ENCODE measurements at regions not wholly inside any gene's neighbourhood (a gene's known extent, or its start where the extent isn't known, plus 50 kb on each side); places are given as distances from the start of the nearest gene placed in this dataset.

DNA sequence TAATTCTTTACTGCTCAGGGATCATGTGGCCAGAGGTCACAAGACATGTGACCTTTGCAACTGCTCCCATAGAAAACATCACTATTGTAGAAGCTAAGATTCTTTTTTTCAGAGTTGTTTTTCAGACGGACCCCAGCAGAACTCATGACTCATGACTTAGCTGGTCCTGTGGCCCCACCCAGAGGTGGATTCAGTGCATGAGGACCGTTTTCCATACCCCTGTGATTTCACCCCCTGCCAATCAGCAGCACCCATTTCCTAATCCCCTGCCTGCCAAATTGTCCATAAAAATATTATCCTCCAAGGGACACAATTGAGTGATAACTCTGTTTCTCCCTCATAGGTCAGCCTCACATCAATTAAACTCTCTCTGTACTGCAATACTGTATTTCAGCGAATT, 777.5 kb downstream of the NLGN4Y start:
- no peaks in the 10 kb centered on the region for H3K9me3 Mint-ChIP-seq
- intact Hi-C loops (cut with micrococcal nuclease), result no loop called here
- H3K27ac Mint-ChIP-seq, result no peak overlapping the region
- Histone ChIP-seq H3K4me1 (ENCODE audit: insufficient read depth, low read length) (no peaks in the 10 kb centered on the region), H3K27ac (ENCODE audit: low read depth, low read length) (no peak overlapping the region), H3K4me3 (ENCODE audit: low read length in 2 of 2) (no peak overlapping the region), H3K36me3 (ENCODE audit: insufficient read depth, low read length) (no peaks in the 10 kb centered on the region), H3K27me3 (ENCODE audit: insufficient read depth, low read length) (no peaks in the 10 kb centered on the region), H3K9me3 (ENCODE audit: control insufficient read depth in 1 of 2, low read length in 2 of 2) (no peaks in the 10 kb centered on the region)
- no peak for DNase-seq
- no peak overlapping the region for H3K4me3 Mint-ChIP-seq
- no peaks in the 10 kb centered on the region for H3K4me1 Mint-ChIP-seq
- no peaks in the 10 kb centered on the region for H3K36me3 Mint-ChIP-seq
- CTCF ChIA-PET (ENCODE audit: partially characterized antibody), result no interaction called here
- peaks cover 0 to 1% of the 10 kb centered on the region in 2 donors for H3K27me3 Mint-ChIP-seq
- POLR2A ChIA-PET (ENCODE audit: partially characterized antibody), result no interaction called here

DNA sequence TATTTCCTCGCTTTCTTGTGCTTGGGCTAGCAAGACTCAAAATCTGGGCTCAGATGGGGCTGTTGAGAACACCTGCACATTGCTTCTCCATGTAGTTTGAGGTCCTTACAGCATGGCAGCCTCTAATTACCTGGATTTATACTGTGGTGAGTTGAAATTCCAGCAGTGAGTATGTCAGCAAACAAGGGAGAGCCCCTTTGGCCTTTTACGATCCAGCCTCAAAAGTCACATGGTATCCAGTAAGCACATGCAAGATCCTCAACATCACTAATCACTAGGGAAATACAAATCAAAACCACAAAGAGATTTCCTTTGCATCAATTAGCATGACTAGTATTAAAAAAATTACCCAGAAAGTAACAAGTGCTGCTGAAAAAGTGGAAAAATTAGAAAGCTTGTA, 787.8 kb downstream of the NLGN4Y start:
- no peaks in the 10 kb centered on the region for H3K4me1 Mint-ChIP-seq
- intact Hi-C loops (cut with micrococcal nuclease), result no loop called here
- POLR2A ChIA-PET (ENCODE audit: partially characterized antibody), result no interaction called here
- no peaks in the 10 kb centered on the region for H3K36me3 ChIP-seq (ENCODE audit: insufficient read depth, low read length)
- no peak overlapping the region for H3K4me3 ChIP-seq (ENCODE audit: low read length in 2 of 2)
- H3K9me3 Mint-ChIP-seq, result peaks cover 0 to 4% (median 0%) of the 10 kb centered on the region in 8 donors
- H3K36me3 Mint-ChIP-seq, result no peaks in the 10 kb centered on the region
- H3K27me3 ChIP-seq (ENCODE audit: insufficient read depth, low read length), result no peaks in the 10 kb centered on the region
- CTCF ChIA-PET (ENCODE audit: partially characterized antibody), result no interaction called here
- no peak for DNase-seq
- no peak overlapping the region for H3K4me3 Mint-ChIP-seq
- H3K27ac Mint-ChIP-seq, result no peak overlapping the region
- no peaks in the 10 kb centered on the region for H3K9me3 ChIP-seq (ENCODE audit: control insufficient read depth in 1 of 2, low read length in 2 of 2)
- H3K4me1 ChIP-seq (ENCODE audit: insufficient read depth, low read length), result no peaks in the 10 kb centered on the region
- no peak overlapping the region for H3K27ac ChIP-seq (ENCODE audit: low read depth, low read length)
- peaks cover 0 to 3% of the 10 kb centered on the region in 2 donors for H3K27me3 Mint-ChIP-seq

GRCh38 chrY:15324189-15324588, 799.9 kb downstream of the NLGN4Y start:
- Mint-ChIP-seq H3K4me1 (no peaks in the 10 kb centered on the region), H3K9me3 (no peaks in the 10 kb centered on the region), H3K4me3 (no peak overlapping the region), H3K36me3 (no peaks in the 10 kb centered on the region), H3K27ac (no peak overlapping the region), H3K27me3 (peaks cover 0 to 2% of the 10 kb centered on the region in 2 donors)
- DNase-seq, result no peak
- H3K27ac ChIP-seq (ENCODE audit: low read depth, low read length), result no peak overlapping the region
- no peaks in the 10 kb centered on the region for H3K27me3 ChIP-seq (ENCODE audit: insufficient read depth, low read length)
- no peaks in the 10 kb centered on the region for H3K9me3 ChIP-seq (ENCODE audit: control insufficient read depth in 1 of 2, low read length in 2 of 2)
- POLR2A ChIA-PET (ENCODE audit: partially characterized antibody), result no interaction called here
- no peaks in the 10 kb centered on the region for H3K36me3 ChIP-seq (ENCODE audit: insufficient read depth, low read length)
- intact Hi-C loops (cut with micrococcal nuclease), result no loop called here
- H3K4me1 ChIP-seq (ENCODE audit: insufficient read depth, low read length), result no peaks in the 10 kb centered on the region
- CTCF ChIA-PET (ENCODE audit: partially characterized antibody), result no interaction called here
- H3K4me3 ChIP-seq (ENCODE audit: low read length in 2 of 2), result no peak overlapping the region

GRCh38 chrY:15325201-15325600, 800.9 kb downstream of the NLGN4Y start:
- no peak overlapping the region for H3K4me3 ChIP-seq (ENCODE audit: low read length in 2 of 2)
- H3K9me3 ChIP-seq (ENCODE audit: control insufficient read depth in 1 of 2, low read length in 2 of 2), result no peaks in the 10 kb centered on the region
- H3K27ac ChIP-seq (ENCODE audit: low read depth, low read length), result no peak overlapping the region
- no peaks in the 10 kb centered on the region for H3K27me3 ChIP-seq (ENCODE audit: insufficient read depth, low read length)
- no peaks in the 10 kb centered on the region for H3K9me3 Mint-ChIP-seq
- no peaks in the 10 kb centered on the region for H3K36me3 Mint-ChIP-seq
- no peaks in the 10 kb centered on the region for H3K4me1 ChIP-seq (ENCODE audit: insufficient read depth, low read length)
- H3K4me3 Mint-ChIP-seq, result no peak overlapping the region
- DNase-seq, result no peak
- H3K27me3 Mint-ChIP-seq, result peaks cover 0 to 2% of the 10 kb centered on the region in 2 donors
- CTCF ChIA-PET (ENCODE audit: partially characterized antibody), result no interaction called here
- intact Hi-C loops (cut with micrococcal nuclease), result no loop called here
- POLR2A ChIA-PET (ENCODE audit: partially characterized antibody), result no interaction called here
- H3K4me1 Mint-ChIP-seq, result no peaks in the 10 kb centered on the region
- H3K27ac Mint-ChIP-seq, result no peak overlapping the region
- H3K36me3 ChIP-seq (ENCODE audit: insufficient read depth, low read length), result no peaks in the 10 kb centered on the region

GRCh38 chrY:15326673-15327072, 802.3 kb downstream of the NLGN4Y start:
- intact Hi-C loops (cut with micrococcal nuclease), result no loop called here
- POLR2A ChIA-PET (ENCODE audit: partially characterized antibody), result no interaction called here
- H3K4me3 Mint-ChIP-seq, result no peak overlapping the region
- CTCF ChIA-PET (ENCODE audit: partially characterized antibody), result no interaction called here
- H3K9me3 ChIP-seq (ENCODE audit: control insufficient read depth in 1 of 2, low read length in 2 of 2), result no peaks in the 10 kb centered on the region
- no peaks in the 10 kb centered on the region for H3K36me3 ChIP-seq (ENCODE audit: insufficient read depth, low read length)
- DNase-seq, result no peak
- H3K36me3 Mint-ChIP-seq, result no peaks in the 10 kb centered on the region
- no peak overlapping the region for H3K27ac Mint-ChIP-seq
- no peak overlapping the region for H3K4me3 ChIP-seq (ENCODE audit: low read length in 2 of 2)
- no peak overlapping the region for H3K27ac ChIP-seq (ENCODE audit: low read depth, low read length)
- H3K9me3 Mint-ChIP-seq, result no peaks in the 10 kb centered on the region
- no peaks in the 10 kb centered on the region for H3K4me1 Mint-ChIP-seq
- H3K4me1 ChIP-seq (ENCODE audit: insufficient read depth, low read length), result no peaks in the 10 kb centered on the region
- H3K27me3 Mint-ChIP-seq, result no peaks in the 10 kb centered on the region
- no peaks in the 10 kb centered on the region for H3K27me3 ChIP-seq (ENCODE audit: insufficient read depth, low read length)

DNA sequence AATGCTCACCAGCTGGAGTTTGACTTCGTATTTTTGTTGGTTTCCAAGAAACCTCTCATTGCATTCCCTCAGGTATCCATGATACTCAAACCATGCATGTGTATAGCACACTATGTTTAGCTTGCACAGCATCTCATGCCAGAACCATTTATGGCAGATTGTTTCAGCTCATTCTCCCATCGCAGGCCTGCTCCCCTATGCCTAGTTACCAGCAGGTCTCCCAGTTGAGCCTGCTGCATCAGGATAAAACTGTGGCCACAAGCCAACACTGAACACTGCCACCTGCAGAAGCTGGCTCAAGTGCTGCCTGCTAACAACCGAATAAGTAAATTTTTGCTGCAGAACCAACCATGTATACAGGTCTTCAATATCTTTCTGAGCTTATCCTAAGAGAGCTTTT, 804.5 kb downstream of the NLGN4Y start:
- Histone ChIP-seq H3K4me3 (ENCODE audit: low read length in 2 of 2) (no peak overlapping the region), H3K4me1 (ENCODE audit: insufficient read depth, low read length) (no peaks in the 10 kb centered on the region), H3K27me3 (ENCODE audit: insufficient read depth, low read length) (no peaks in the 10 kb centered on the region), H3K9me3 (ENCODE audit: control insufficient read depth in 1 of 2, low read length in 2 of 2) (no peaks in the 10 kb centered on the region), H3K36me3 (ENCODE audit: insufficient read depth, low read length) (no peaks in the 10 kb centered on the region), H3K27ac (ENCODE audit: low read depth, low read length) (no peak overlapping the region)
- intact Hi-C loops (cut with micrococcal nuclease), result no loop called here
- Mint-ChIP-seq H3K4me1 (no peaks in the 10 kb centered on the region), H3K27ac (no peak overlapping the region), H3K9me3 (no peaks in the 10 kb centered on the region), H3K36me3 (no peaks in the 10 kb centered on the region), H3K27me3 (no peaks in the 10 kb centered on the region), H3K4me3 (no peak overlapping the region)
- POLR2A ChIA-PET (ENCODE audit: partially characterized antibody), result no interaction called here
- CTCF ChIA-PET (ENCODE audit: partially characterized antibody), result no interaction called here
- no peak for DNase-seq

- H3K4me1 ChIP-seq (ENCODE audit: insufficient read depth, low read length), result no peaks in the 10 kb centered on the region
- H3K36me3 ChIP-seq (ENCODE audit: insufficient read depth, low read length), result no peaks in the 10 kb centered on the region
- Mint-ChIP-seq H3K27ac (no peak overlapping the region), H3K4me1 (no peaks in the 10 kb centered on the region), H3K4me3 (no peak overlapping the region), H3K9me3 (peaks cover 0 to 2% (median 0%) of the 10 kb centered on the region in 8 donors), H3K36me3 (no peaks in the 10 kb centered on the region), H3K27me3 (peaks cover 0 to 3% of the 10 kb centered on the region in 2 donors)
- no peak for DNase-seq
- no peak overlapping the region for H3K27ac ChIP-seq (ENCODE audit: low read depth, low read length)
- CTCF ChIA-PET (ENCODE audit: partially characterized antibody), result no interaction called here
- no peaks in the 10 kb centered on the region for H3K9me3 ChIP-seq (ENCODE audit: control insufficient read depth in 1 of 2, low read length in 2 of 2)
- POLR2A ChIA-PET (ENCODE audit: partially characterized antibody), result no interaction called here
- H3K27me3 ChIP-seq (ENCODE audit: insufficient read depth, low read length), result no peaks in the 10 kb centered on the region
- no peak overlapping the region for H3K4me3 ChIP-seq (ENCODE audit: low read length in 2 of 2)
- intact Hi-C loops (cut with micrococcal nuclease), result no loop called here
Measured at GRCh38 chrY:15343522-15343921, 819.2 kb downstream of the NLGN4Y start.

DNA sequence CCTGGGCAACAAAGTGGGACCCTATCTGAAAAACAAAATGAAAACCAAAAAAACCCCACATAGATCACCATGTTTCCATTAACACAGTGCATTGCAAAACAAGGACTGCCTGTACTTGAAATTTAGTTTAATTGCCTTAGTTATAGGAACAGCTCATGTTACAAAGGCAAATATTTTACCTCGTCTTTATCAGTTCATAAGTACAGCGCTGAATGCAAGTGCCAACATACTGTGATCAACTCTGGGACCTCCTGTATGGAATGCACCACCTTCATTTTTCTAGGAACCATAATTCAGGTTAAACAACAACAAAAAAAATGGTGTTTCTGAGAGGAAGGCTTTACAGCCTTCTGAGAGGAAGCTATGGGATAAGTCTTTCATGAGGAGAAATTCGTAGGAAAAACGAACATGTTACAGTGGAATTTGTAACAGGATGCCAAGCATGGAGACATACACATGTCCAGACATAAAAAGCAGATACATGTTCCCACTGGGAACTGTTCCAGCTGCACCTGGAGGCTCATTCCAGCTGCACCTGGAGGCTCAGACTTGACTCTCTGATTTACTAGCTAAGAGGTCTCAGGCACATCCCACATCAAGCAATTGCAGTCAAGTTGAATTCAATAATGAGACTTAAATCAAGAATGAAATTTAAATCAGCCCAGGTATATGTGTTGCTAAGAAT, 821.3 kb downstream of the NLGN4Y start:
- Mint-ChIP-seq H3K27me3 (peaks cover 0 to 4% of the 10 kb centered on the region in 2 donors), H3K4me1 (no peaks in the 10 kb centered on the region), H3K9me3 (peaks cover 0 to 2% (median 0%) of the 10 kb centered on the region in 8 donors), H3K36me3 (no peaks in the 10 kb centered on the region), H3K4me3 (no peak overlapping the region), H3K27ac (no peak overlapping the region)
- intact Hi-C loops (cut with micrococcal nuclease), result no loop called here
- no peaks in the 10 kb centered on the region for H3K4me1 ChIP-seq (ENCODE audit: insufficient read depth, low read length)
- H3K27ac ChIP-seq (ENCODE audit: low read depth, low read length), result no peak overlapping the region
- no peaks in the 10 kb centered on the region for H3K36me3 ChIP-seq (ENCODE audit: insufficient read depth, low read length)
- ChIA-PET CTCF (ENCODE audit: partially characterized antibody) (no interaction called here), POLR2A (ENCODE audit: partially characterized antibody) (no interaction called here)
- no peak overlapping the region for H3K4me3 ChIP-seq (ENCODE audit: low read length in 2 of 2)
- H3K9me3 ChIP-seq (ENCODE audit: control insufficient read depth in 1 of 2, low read length in 2 of 2), result no peaks in the 10 kb centered on the region
- H3K27me3 ChIP-seq (ENCODE audit: insufficient read depth, low read length), result no peaks in the 10 kb centered on the region
- no peak for DNase-seq
